GM19035 (cell line): ENCODE measurements at regions not wholly inside any gene's neighbourhood (a gene's known extent, or its start where the extent isn't known, plus 50 kb on each side); places are given as distances from the start of the nearest gene placed in this dataset.
"Not testable (repeated sequence)": the region's sequence is repeated elsewhere in the genome, so short reads cannot be mapped to it uniquely, and the experiment has no call there.

Source experiments
- ATAC-seq: cut with Tn5 transposase; IDR thresholded peaks from one replicate; pipeline ENCODE4 v1.9.1; 2021; ENCODE audit not compliant: unreplicated experiment

GRCh38 chr2:56510610-56511009 is 326.8 kb downstream of the CCDC85A start:
- no peak for ATAC-seq

- ATAC-seq: no peak
Observed at GRCh38 chr2:56515399-56515798, 331.6 kb downstream of the CCDC85A start.

GRCh38 chr2:56519806-56520205 is 336.0 kb downstream of the CCDC85A start:
- no peak for ATAC-seq

GRCh38 chr2:56522605-56523089 is 338.9 kb downstream of the CCDC85A start:
- no peak for ATAC-seq

- no peak for ATAC-seq
Observed at GRCh38 chr2:56523816-56524215, 340.0 kb downstream of the CCDC85A start.

- ATAC-seq: no peak
Observed at GRCh38 chr2:56531668-56532420, 348.1 kb downstream of the CCDC85A start.

- ATAC-seq: no peak
Observed at GRCh38 chr2:56534321-56534720, 350.5 kb downstream of the CCDC85A start.

- ATAC-seq: no peak
Observed at GRCh38 chr2:56537756-56538155, 354.0 kb downstream of the CCDC85A start.

GRCh38 chr2:56539618-56540017 is 355.8 kb downstream of the CCDC85A start:
- no peak for ATAC-seq

GRCh38 chr2:56540467-56540866 is 356.7 kb downstream of the CCDC85A start:
- no peak for ATAC-seq

- ATAC-seq: no peak
Observed at GRCh38 chr2:56540916-56541315, 357.1 kb downstream of the CCDC85A start.

- no peak for ATAC-seq
Observed at GRCh38 chr2:56542213-56542612, 358.4 kb downstream of the CCDC85A start.

- no peak for ATAC-seq
Observed at GRCh38 chr2:56565143-56565542, 381.4 kb downstream of the CCDC85A start.

GRCh38 chr2:56571074-56571473 is 387.3 kb downstream of the CCDC85A start:
- ATAC-seq: no peak

- ATAC-seq: no peak
Observed at GRCh38 chr2:56576001-56576400, 392.2 kb downstream of the CCDC85A start.

- ATAC-seq: no peak
Observed at GRCh38 chr2:56580242-56580641, 396.5 kb downstream of the CCDC85A start.

- no peak for ATAC-seq
Observed at GRCh38 chr2:56582570-56582969, 398.8 kb downstream of the CCDC85A start.

GRCh38 chr2:56583796-56584315 is 400.1 kb downstream of the CCDC85A start:
- ATAC-seq: no peak

GRCh38 chr2:56587456-56587855 is 403.7 kb downstream of the CCDC85A start:
- ATAC-seq: no peak

- no peak for ATAC-seq
Observed at GRCh38 chr2:56589194-56589593, 405.4 kb downstream of the CCDC85A start.

- no peak for ATAC-seq
Observed at GRCh38 chr2:56589835-56590234, 406.0 kb downstream of the CCDC85A start.

- ATAC-seq: no peak
Observed at GRCh38 chr2:56590611-56591010, 406.8 kb downstream of the CCDC85A start.

GRCh38 chr2:56606086-56606485 is 422.3 kb downstream of the CCDC85A start:
- ATAC-seq: not testable (repeated sequence)
